Fibroblast of gingiva (primary cell): ENCODE measurements at regions not wholly inside any gene's neighbourhood (a gene's known extent, or its start where the extent isn't known, plus 50 kb on each side); places are given as distances from the start of the nearest gene placed in this dataset.

Experiments
- DNase-seq: peaks from one replicate; pipeline ENCODE4 v3.0.0-alpha.2; 2011; ENCODE audit warnings: low read depth

- DNase-seq, result no peak
These were observed 186.2 kb upstream of the CST7 start for GRCh38 chr20:24762791-24763350.

DNA sequence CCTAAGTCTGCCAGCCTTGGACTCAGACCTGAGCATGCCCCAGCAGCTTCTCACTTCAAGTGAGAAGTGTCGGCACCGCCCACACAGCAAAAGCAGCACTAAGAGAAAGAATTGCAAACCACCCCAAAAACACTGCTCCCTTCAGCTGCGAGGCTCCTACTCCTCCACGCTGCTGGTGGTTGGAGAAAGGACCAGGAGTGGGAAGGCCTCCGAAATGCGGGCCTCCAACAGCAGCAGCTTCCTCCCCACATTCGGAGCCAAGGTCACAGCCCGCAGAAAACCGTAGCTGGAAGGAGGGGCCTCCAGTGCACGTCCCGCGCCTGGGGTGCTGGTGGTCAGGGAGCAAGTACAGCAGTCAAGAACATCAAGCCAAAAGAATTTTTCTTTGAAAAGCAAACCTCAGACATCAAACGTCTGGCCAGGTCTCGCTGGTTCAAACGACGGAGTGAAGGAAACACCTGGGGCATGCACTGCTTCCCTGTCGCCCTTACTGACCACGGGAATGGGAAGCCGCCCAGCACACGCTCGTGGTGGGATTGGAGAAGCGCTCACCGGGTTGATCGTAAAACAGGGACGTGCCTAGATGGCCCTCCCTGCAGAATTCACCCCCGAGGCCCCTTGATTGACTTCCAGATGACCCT lies 185.6 kb upstream of the CST7 start:
- DNase-seq, result no peak

DNA sequence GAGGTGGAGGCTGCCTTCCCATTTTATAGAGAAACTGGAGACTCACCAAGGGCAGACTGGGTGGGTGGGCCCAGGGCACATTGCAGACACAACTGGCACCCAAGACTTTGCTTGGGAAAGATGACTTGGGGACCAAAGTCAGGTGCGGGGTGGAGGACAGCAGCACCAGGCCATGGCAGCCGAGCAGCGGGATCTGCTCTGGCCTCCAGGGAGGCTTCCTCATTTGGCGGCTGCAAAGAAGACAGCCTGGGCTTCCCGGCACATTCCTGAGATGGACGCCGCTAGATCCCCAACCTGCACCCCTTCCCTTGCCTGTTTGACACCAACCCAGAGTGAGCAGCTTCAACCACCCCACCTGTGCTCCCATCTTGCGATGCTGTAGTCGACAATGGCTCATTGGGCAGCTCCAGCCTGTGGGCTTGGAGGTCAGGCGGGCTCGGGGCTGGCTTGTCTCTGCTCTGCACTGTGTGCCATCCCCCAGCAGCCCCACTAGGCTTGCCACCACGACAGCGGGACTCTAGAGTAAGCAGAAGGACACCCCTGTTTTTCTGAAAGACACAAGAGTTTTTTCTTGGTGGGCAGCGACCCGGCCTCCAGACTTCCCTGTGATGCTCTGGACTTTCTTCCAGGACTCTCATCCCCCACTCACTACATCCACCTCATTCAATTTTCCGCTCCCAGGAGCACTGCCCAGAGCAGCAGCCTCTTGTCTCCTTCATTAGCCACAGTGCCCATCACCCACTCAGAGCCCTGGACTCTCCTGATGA lies 184.9 kb upstream of the CST7 start:
- DNase-seq, result no peak

DNA sequence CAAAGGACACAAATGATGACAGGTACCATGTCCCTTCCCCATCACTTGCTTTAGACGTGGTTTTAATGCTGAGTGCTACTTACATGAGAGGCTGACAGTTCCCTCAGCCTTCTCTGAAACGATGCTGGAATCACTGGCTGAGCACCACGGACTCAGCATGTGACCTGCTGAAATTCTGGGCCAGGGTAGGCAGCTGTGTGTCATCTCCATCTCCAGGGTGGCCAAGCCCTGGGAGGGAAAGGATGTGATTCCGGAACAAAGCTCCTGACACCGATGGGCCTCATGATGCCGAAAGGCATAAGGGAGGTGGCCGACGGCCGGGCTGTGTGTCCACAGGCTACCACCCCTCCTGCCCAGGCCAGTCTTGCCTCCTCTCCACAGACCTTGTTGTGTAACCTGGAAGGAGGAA lies 184.3 kb upstream of the CST7 start:
- no peak for DNase-seq

DNA sequence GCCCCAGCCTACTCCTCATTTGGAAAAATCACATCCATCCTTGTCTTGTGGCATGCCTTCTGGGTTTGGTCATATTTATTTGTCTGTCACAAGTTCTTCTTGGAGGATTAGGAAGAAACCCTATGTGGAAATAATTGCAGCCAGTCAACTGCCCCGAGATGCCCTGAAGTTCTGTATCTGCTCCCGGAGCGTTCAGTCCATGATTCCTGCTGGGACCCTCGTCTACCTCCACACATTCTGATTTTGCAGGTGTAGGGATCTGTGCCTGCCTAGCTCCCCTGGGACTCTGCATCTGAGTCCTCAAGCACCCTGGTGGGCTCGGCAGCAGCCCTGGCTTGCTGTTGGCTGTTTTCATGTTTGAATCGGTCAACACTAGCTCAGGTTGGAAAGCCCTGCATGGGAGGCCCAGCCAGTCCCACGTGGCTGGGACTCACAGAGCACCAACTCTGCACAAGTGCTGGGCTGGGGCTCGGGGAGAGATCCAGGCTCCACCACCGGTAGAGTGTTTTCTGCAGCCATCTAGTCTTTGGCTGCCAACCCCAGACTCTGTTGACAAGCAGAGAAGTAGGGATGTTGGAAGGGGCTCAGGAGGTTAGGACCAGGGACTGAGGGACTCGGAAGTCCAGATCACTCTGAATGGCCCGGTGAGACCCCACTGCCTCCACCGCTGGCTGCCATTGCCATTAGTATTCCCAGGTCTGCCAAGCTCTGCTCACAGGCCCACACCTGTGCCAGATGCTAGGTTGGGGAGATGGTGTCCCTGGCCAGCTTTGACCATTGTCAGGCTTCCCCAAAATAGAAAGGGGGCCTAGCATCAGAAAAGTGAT lies 183.5 kb upstream of the CST7 start:
- DNase-seq, result no peak

DNA sequence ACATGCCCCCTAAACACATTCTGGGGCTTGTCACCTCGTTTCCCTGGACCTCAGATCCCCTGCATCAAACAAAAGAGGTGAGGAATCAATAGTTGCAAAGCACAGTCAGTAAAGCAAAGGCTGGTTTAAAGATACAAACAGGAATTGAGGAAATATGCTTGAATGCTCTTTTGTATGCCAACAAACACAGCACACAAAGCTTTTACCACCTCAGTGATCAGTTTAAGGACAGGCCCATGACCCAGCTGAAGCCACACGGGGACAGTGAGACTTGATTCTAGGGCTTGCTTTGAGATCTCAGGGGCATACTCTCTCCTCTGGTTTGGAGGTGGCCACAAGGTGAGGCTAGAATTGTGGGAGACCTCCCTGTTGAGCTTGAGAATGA lies 182.9 kb upstream of the CST7 start:
- no peak for DNase-seq

DNA sequence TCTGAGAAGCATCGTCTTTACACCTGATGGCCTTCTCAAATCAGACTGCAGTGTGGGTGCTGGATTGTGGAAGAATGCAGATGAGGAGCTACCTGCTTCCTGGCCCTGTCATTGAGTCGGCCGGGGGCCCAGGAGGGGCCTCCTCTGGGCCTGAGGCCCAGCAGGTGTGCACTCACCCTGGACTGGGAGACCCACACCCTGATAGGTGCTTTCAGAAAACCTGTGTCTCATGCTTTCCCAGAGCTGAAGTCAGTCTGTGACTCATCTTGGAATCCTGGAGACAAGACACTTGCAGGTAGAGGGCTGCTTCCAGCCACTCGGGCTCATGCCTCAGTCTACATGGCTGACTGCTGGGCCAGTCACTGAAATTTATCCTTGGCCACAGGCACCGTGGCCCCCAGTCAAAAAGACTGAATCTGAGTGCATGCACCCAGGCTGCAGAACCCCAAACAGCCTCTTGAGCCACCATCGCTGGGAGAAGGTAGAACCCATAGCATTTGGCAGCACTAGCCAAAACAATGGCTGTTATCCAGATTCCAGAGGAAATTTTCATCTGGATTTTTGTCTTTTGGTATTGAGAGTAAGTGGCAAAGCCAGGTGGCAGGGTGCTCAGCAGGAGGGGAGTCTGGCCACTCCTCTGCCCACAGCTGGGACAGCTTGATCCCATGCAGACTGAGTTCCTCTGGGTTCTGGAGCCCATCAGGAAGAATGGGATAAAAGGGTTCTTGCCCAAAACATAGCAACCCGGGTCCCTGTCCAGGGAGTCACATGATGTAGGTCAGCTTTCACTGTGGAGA lies 182.0 kb upstream of the CST7 start:
- DNase-seq, result no peak

- no peak for DNase-seq
These were observed 181.4 kb upstream of the CST7 start for GRCh38 chr20:24767623-24768100.

- no peak for DNase-seq
These were observed 180.8 kb upstream of the CST7 start for GRCh38 chr20:24768201-24768636.

DNA sequence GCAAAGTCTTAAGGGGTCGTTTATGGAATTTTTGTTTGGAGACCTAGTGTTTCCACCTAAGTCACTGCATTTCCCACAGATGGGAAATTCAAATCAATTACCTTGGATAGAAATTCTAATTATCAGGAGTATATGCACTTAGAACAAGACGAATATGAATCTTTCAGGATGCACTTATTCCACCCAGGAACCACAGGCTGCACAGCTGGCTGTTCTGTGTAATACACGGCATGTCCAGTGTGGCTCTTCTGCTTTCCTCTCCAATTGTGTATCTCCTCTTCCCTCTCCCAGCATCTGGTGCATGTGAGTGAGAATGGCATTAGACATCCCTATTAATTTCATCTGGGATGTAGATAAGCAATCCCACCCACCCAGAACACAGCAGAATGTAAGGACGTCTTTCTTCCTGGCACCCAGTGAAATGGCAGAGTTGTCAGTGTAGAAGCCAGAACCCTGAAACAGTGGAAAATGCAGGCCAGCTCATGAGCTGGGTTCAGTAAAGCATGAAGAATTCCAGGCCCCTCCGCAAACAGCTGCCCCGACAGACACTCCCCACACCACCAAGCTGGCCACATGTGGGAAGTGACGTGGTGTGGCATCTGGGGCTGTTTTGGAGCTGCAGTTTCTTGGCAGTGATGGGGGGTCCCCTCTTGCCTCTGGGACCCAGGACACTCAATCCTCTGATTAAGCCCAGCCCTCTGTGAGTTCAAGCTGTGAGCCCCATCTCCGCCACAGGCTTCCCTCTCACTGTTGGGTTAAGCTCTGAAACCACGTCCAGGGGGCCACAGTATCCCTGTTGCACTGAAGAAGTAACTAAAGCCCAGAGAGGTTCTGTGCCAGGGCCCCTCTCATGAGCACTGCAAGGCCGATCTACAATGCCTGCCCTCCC lies 180.1 kb upstream of the CST7 start:
- DNase-seq, result no peak

DNA sequence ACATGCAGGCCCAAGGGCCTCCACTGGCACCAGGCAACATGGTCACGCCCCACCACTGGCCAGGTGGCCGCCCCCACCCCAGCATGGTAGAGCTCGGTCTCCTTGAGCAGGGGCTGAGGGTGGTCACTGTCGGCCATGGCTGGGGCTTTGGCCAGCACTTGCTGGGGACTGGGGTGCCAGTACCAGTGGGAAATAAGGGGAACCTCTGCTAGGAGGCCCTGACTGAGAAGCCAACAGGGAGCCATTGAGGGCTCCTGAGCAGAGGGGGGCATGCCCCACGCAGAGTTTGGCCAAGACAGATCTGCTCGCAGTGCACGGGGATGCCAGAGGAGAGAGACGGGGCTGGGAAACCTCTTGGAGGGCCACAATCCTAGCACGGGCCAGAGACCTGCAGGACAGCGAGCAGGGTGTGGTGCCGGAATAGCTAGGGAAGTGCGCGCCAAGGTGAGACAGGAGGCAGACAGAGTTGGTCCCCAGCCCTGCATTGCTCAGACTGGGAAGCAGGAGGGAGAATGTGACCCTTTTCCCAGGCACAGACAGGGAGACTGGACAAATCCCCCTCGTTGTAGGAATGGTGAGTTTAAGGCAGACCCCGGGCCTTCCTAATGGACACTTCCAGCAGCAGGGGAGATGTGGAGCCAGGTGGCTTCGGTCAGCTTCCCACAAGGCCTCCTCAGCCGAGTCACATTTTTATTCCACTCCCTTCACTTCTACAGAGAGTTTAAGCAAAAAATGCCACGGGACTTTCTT lies 179.0 kb upstream of the CST7 start:
- DNase-seq, result no peak

DNA sequence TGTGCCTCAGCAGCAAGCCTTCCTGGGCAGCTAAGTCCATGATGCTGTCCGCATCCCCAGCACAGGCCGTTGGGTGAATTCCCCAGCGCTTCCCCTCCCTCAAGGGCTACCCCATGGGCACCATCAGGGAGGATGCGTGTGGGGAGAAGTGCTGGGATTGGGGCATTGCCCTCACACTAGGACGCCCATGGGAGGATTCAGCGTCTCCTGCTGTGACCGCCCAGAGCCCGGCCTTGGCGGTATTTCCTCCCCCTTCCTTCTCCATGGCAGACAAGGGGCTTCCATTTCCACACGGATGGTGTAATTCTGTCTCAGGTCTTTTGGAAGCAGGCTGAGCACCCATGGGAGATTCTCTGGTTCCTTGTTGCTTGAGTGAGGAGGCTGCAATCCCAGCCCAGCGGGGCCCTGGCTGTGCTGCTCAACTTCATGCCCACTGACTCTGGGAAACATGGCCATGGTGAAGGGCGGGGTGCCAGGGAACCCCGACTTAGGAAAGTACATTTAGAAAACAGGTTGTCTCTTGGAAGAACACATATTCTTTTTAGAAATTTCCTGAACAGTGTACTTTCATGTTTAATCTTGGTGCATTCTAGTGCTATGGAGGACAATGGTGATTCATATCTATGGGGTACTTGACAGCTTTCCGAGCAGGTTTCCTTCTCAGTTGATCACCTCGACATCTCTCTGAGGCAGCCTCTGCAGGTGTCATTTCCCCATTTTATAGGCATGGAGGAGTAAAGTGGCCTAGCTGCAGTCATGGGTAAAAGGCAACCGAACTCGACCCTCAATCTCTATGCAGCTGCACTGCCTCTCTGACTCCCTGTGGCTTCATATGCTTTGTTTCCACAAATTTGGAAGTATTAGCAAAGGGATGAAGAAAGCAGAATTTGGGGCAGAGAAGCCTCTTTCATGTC lies 178.2 kb upstream of the CST7 start:
- no peak for DNase-seq

- no peak for DNase-seq
These were observed 177.5 kb upstream of the CST7 start for GRCh38 chr20:24771542-24772061.

GRCh38 chr20:24772667-24773066 lies 176.4 kb upstream of the CST7 start:
- no peak for DNase-seq

DNA sequence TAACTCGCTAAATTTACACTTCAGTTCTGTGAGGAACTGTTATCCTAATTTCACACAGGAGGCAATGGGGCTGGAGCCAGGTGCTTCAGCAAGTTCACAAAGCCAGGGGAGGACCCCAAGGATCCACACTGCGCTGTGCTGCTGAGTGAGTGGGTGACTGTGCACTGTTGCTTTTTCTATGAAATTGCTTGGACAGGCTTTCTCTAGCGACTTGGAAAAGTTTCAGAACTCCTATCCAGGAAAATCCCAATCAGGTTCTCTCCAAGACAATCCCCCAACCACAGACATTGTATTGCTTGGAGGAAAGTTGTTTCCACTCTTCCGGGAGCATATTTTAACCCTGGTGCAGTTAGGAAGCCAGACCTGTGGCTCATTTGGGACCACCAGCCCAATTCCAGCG lies 175.9 kb upstream of the CST7 start:
- no peak for DNase-seq

- no peak for DNase-seq
These were observed 175.3 kb upstream of the CST7 start for GRCh38 chr20:24773751-24774201.

GRCh38 chr20:24775966-24776365 lies 173.1 kb upstream of the CST7 start:
- no peak for DNase-seq

DNA sequence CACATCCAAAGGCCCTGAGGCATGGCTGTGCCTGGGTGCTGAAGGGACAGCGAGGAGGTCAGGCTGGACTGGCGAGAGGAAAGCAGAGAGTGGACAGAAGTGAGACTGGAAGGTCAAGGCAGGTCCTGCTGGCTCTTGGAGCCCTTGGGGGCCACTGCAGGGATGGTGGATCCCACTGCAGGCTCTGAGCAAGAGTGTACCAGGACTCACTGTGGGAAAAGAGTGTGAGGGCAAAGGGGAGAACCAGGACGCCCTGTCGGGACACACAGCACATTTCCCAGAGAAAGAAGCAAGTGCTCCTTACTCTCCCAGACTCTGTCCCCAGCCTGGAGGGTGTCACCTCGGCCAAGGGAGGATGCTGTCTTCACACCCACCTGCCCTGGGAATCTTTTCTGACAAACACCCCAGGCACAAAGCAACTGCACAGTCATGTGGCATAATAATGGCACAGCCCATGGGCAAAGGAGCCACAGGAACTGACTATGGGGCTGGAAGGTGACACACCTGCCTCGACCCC lies 172.3 kb upstream of the CST7 start:
- no peak for DNase-seq
